Keratinocyte (primary cell): ENCODE measurements at regions not wholly inside any gene's neighbourhood (a gene's known extent, or its start where the extent isn't known, plus 50 kb on each side); places are given as distances from the start of the nearest gene placed in this dataset.

ENCODE experiments used
- CTCF ChIP-seq, 3 experiments: IDR thresholded peaks in 1 of 3; conservative IDR thresholded peaks in 1 of 3; optimal IDR thresholded peaks in 1 of 3; 2 replicates in 2 of 3; 3 replicates in 1 of 3; pipeline versions ENCODE3 to v1.5.1; 2011; ENCODE audit warnings: low read length in 3 of 3, mild to moderate bottlenecking in 3 of 3, moderate library complexity in 2 of 3, control low read depth in 1 of 3, inconsistent platforms in 1 of 3; ENCODE audit not compliant: insufficient read depth in 2 of 3; ENCODE audit errors: extremely low read depth in 1 of 3
- EZH2 ChIP-seq: IDR thresholded peaks from one replicate; pipeline ENCODE4 v1.6.1; 2012; ENCODE audit warnings: inconsistent platforms, mild to moderate bottlenecking, low read length, moderate library complexity

GRCh38 chrX:26037367-26037766 is 100.8 kb upstream of the MAGEB18 start:
- no peak for TF ChIP-seq CTCF (optimal IDR thresholded peaks at IDR 0.05 in 1 of 3, IDR thresholded peaks at IDR 0.05 in 1 of 3, conservative IDR thresholded peaks at IDR 0.05 in 1 of 3; ENCODE audit: extremely low read depth in 1 of 3, insufficient read depth in 2 of 3, low read length in 3 of 3)
- no peak for TF ChIP-seq EZH2
